Stromal cell of bone marrow (primary cell): ENCODE measurements at regions not wholly inside any gene's neighbourhood (a gene's known extent, or its start where the extent isn't known, plus 50 kb on each side); places are given as distances from the start of the nearest gene placed in this dataset.

Source experiments
- DNase-seq: peaks from one replicate; pipeline ENCODE4 v3.0.0-alpha.2; 2012; ENCODE audit warnings: low read depth

DNA sequence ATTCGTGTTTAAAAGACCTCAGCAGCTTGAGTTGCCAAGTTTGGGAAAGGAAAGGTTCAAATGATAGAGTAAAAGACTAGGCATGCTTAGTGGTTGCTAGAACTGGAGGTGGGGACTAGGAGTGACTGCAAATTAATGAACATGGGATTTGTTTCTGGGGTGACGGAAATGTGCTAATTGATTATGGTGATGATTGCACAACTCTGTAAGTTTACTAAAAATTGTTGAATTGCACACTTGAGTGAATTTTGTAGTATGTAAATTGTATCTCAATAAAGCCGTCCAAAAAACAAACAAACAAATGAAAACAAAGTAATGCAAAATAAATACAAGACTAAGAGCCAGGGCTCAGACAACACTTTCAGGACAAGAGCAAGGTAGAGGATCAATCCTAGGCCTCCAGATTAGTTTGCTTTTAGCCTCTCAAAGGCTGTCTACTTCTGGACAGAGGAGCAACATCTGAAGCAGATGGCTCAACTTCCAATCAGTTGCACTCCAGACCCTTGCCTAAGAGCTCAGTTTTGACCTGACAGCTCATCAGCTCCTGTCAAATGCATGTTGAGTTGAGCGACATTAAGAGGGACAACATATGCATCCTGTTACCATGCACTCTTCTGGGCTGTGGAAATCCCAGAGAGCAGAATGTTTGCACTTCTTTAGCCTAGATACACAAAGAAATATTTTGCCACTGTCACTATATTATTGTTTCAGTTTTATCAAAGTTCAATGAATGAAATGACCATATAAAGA lies 111.2 kb upstream of the ASIC2 start:
- no peak for DNase-seq

DNA sequence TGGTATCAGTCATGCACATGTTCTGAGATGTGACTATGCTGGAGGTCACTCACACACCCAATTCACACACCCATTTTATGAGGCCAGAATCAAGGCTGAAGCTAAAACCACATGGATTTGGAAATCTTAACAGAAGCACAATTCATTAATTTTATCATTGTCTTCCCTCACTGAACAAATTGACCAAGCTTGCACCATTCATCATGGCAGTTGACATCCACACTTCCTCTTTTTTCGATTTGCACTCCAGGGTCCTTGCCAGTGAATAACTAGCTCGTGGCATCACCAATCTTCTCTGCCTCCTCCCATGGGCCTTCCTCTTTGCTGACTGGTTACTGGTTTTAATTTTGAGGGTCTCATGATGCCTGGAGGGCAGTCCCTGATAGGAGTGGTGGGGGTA lies 123.0 kb upstream of the ASIC2 start:
- DNase-seq = no peak

DNA sequence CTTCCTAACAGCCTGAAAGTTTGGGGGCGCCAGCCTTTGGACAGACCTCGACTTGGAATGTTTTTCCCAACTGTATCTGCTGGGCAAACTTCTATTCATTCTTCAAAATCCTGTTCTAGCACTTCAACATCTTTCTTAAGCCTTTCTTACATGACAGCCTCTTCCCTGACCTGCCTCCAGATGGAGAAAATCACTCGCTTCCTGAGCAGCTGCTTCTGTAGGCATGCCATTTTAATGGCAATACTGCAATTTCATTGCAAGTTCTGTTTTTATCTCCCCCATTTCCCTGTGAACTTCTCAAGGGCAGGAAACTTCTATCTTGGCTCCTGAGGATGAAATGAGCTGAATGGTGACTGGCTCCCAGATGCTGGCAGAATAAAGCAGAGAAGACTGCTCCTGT lies 128.8 kb upstream of the ASIC2 start:
- DNase-seq = no peak

DNA sequence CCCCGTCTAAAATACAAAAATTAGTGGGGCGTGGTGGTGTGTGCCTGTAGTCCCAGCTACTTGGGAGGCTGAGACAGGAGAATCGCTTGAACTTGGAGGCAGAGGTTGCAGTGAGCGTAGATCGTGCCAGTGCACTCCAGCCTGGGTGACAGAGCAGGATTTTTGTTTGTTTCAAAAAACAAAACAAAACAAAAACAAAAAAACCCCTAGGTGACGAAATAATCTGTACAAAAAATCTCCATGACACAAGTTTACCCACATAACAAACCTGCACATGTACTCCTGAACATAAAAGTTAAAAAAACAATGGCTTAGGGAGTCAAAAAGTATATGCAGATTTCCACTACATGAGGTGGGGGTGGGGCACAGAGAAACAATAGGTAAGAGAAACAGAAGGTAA lies 140.5 kb upstream of the ASIC2 start:
- no peak for DNase-seq

DNA sequence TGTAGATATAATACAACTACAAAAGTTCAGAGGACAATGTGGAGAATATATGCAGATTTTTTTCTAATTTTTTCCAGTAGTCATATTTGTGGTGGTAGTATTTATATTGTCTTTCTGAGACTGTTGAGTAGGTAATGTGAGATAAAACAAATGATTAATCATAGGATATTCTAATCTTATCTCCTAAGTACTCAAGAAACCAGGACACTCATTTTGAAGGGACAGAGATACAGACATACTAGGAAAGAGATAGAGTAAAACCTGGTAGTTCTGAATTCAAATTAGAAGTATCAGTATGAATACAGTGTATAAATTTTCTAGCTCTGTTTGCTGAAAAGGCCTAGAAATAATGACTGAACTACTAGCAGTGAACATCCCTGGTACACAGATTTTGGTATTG lies 141.7 kb upstream of the ASIC2 start:
- no peak for DNase-seq

DNA sequence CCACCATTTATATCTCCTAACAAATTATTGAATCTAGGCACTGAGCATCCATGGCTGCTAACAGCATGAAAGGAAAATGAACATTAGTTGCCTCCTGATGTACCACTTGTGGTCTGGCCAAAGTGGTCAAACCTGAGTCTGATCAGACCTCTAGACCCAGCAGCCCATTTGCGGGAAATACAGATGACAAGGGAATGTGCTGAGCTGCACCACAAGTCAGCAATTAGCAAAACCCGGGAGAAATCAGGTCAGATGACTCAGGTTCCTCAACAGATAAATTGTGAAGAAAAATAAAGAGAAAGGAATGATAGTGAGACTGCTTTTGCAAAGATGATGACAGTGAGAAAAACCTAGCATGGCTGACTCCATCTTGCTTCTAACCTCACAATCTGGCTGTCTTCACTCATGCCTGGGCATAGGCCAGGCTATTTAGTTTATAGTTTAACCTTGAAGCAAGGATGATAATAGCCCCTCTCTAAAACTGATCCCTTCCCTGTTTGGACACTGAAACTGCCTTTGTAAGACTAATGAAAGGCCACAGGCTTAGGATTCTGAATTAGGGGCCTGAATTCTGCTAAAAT lies 142.7 kb upstream of the ASIC2 start:
- peak; percentile 9 for DNase-seq

DNA sequence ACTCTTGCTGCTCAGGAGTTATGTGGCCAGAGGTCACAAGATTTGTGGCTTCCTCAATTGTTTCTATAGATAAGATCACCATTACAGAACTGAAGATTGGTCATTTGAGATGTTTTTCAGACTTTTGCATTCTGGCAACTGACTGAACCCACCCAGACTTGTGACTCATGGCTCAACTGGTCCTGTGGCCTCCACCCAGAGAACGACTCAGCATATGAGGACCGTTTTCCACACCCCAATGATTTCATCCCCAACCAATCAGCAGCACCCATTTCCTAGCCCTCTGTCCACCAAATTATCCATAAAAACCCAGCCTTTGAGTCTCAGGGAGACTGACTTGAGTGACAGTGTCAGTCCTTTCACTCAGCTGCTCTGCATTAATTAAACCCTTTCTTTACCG lies 143.2 kb upstream of the ASIC2 start:
- peak; percentile 42 for DNase-seq

DNA sequence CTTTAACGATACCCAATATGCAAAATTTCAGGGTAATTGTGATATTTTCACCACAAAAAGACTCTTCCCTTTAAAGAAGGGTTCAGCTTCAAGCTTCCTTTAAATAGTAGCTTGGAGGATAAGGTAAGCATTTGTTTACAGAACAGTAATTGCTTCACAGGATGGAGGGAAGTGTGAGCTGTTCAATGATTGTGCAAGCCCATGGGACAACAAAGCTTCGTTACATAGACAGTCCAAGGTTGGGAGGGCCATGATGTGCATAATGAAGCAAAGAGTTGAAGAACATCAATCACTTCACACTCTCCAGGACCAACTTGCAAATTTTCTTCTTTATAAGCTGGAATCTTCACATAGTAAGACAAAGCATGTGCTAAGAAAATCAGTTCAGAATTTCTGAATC lies 145.0 kb upstream of the ASIC2 start:
- no peak for DNase-seq

DNA sequence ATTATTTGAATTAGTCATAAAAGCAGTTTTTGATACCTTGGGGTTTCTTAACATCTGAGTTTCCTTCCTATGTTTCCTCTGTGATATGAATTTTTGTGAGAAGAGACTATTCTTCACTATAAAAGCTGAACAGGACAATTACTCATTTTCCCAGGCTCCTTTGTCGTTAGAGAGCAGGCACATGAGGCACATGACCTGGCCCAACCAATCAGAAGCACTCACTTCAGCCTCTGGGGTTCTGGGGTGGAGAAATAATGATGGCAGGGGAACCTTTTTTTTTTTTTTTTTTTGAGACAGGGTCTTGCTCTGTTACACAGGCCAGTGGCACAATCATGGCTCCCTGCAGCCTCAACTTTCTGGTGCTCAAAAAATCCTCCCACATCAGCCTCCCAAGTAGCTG lies 145.5 kb upstream of the ASIC2 start:
- no peak for DNase-seq

DNA sequence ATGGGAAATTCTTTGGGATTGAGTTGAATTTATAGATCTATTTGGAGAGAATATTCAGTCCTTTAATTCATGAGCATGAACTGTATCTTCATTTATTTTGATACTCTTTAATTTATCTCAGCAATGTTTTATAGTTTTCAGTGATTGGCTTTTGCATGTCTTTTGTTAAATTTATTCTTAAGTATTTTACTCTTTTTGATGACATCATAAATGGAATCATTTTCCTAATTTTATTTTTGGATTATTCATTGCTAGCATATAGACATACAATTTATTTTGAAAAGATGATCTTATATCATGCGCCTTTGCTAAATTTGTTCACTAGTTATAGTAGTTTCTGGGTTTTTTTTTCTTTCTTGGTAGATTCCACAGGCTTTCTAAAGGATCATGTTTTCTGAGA lies 149.2 kb upstream of the ASIC2 start:
- no peak for DNase-seq

DNA sequence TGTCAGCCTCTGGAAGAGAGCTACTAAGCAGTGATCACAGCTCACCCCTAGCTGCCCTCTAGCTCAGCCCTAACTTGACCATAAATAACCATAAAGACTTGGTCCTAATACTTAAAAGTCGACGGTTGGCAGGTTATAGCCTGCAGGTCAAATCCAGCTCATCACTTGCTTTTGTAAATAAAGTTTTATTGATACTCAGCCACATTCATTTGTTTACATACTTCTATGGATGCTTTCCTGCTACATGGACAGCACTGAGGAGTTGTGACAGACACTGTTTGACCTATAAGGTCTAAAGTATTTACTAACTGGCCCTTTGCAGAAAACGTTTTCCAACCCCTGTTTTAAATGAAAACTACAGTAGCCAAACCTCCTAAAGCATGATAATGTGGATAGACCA lies 151.6 kb upstream of the ASIC2 start:
- no peak for DNase-seq

DNA sequence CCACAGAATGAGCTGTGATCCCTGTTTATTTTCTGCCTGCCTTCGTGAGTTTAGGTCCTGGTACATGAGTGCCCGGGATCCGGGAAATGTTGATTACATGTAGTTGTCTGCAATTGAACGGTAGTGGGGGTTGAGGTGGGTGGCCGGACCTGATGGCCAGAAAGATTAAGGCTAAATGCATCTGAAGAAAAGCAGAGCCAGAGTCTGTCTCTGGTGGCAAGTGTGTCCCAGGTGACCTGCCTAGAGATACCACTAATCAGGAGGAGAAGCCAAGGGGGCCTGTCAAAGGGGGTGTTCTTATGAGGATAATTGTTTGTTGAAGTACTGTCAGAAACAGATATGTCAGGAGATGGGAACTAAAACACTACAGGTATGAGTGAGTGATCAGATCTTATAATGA lies 154.0 kb upstream of the ASIC2 start:
- no peak for DNase-seq

DNA sequence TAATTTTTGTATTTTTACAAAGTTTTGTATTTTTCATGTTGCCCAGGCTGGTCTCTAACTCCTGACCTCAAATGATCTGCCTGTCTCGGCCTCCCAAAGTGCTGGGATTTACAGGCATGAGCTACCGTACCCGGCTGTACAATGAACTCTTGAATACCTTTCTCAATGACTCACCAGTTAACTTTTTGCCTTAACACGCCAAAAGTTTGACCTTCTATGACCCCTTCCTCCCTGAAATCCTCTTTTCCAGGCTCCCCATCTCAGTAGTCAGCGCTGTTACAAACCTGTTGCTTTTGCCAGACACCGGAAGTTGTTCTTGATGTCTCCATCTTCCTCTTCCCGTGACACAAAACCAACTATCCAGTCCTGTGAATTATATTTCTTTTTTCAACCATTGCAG lies 158.1 kb upstream of the ASIC2 start:
- no peak for DNase-seq

DNA sequence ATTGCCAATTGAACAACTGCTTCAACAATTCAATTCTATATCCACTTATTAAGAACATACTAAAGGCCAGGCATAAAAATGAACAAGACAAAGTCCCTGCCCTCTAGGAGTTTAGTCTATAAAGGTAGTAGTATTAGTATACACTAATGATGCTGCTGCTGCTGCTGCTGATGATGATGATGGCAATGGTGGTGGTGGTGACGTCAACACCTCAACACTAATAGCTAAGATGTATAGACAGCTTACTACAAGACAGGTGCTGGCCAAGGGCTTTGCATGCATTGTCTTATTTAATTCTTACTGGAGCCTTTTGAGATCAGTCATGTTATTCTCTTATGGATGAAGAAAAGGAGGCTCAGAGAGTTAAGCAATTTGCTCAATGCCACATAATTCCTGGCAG lies 164.4 kb upstream of the ASIC2 start:
- DNase-seq = no peak

DNA sequence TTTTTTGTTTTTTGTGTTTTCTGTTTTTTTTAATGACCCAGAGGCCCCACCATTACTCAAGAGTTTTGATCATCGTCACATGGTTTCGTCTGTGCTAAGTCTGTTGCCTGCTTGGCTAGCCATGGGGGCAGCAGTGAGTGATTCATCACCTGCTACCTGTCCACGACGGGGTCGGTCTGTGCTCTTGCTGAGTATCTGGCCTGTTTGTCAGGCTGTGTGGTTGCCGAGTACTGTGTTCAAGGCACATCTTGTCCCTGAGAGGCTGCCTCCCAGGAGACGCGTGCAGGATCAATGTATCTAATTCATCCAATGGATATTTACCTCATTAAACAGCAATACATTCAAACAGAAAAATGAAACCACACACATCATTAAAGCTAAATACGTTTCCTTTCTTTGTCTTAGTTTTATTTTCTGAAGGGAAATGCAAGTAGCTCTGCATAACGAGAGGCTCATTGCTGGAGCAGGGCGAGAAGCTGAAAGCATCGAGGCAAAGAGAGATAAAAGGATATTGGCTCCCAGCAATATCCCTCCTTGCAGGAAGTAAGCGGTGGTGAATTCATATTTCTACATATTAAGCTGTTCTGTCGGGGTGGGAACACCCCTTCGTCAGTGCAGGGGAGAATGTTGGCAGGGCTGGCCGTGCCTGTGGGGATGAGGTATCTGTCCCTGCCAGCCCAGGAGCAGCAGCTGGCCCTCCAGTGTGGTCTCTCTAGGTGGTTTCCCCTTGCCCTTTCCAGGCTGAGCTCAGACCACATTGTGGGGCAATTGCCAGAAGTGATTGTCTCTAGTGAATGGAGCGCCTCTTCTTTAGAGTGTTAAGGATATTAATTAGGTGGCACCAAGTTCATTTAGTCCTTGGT lies 166.2 kb upstream of the ASIC2 start:
- DNase-seq = no peak

DNA sequence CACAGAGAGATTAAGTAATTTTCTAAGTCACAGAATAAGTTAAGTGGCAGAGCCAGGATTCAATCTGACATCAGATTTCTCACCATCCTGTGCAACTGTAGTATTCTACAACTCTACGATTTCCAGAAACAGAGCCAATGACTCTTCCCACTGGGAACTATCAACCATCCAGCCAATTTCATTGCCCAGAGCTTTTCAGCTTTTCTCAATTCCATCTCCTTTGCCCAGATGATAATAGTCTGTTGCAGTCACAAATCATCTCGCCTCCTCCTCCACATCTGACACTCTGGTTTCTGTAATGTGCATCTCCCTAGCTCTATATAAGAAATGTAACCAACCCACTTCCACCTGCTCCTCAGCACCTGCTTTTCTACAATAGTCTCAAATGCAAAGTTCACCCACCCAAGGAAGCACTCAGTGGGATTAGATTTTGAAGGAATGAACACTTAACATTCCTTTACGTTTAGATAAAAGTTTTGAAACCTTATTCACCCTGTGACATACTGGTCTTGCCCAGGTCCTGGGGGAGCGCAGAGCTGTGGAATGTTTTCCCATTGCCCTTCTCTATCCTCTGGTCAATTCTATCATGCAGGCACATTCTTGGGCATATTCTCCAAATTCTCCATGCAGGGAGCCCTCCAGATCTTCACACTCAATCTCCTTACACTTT lies 167.8 kb upstream of the ASIC2 start:
- DNase-seq = no peak

DNA sequence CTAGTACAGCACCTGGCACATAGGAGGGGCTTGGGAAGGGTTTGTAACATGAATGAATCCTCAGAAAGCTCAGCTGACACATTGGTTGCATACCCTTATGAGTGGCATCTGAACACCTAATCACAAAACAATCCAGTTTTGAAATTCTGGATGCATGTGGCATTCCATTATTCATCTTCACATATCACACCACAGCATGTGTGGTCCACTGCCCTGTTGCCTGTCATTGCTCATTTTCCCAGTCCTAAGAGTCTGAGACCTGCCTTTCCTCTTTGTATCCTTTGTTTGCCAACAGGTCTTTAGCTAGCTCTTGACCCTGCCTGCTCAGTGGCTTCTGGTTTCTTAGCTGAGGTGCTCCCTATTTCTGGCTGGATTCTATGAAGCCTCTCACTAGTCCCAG lies 170.8 kb upstream of the ASIC2 start:
- no peak for DNase-seq

DNA sequence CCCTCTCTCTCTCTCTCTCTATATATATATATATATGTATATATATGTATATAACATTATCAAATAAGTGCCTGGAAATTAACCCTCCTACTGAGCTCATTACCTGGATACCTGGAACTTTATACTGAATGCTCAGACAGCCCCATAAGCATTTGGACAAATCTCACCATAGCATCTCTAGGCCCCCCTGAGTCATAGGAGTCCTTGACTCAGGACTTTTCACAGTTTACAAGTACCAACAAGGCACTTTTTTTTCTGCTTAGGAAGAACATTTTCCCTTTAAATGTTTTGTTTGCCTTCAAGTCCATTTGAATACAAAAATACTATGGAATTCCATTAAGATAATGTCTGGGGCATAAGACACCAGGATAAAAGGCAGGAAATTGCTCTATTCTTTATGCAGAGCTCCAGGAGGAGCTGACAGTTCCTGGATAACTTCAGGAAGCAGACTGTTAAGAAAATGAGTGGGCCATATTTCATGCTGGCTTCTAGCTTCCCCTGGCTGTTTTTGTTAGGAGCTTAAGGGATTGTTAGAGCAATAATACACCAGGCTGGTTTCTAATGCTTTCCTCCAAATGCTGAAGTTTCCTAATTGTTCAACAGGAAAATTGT lies 171.7 kb upstream of the ASIC2 start:
- DNase-seq = no peak

DNA sequence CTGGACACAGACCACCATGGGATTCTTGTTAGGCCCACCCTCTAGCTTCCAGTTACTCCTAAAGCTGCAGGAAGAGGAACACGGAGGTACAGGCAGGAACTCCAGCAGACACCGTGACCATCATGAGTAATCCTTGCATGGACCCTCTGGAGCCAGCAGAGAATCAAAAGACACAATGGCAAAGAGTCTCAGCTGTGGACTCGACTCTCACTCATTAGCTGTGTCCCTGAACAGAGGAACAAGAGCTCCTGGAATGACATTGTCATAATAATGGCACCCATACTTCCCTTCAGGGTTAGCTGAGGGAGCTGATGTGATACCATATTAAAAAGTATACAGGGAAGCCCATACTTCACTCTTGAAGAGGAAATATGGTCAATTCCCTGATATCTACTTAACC lies 176.3 kb upstream of the ASIC2 start:
- DNase-seq = no peak

DNA sequence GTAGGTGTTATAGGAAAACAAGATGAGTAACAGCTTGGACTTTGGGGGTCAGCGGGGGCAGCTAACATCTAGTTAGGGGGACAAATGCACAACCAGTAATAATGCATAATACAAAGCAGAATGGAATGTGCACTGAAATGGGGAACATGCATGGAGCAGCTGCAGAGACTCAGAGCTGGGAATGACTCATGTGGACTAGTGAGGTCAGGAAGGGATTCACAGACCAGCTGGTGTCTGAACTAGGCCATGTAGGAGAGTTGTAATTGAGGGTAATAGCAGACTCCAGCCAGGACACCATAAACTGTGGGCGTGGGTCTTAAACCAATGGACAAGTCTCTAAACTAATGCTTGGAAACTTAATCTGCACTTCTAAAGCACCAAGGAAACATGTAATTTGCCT lies 176.8 kb upstream of the ASIC2 start:
- DNase-seq = peak; percentile 40

DNA sequence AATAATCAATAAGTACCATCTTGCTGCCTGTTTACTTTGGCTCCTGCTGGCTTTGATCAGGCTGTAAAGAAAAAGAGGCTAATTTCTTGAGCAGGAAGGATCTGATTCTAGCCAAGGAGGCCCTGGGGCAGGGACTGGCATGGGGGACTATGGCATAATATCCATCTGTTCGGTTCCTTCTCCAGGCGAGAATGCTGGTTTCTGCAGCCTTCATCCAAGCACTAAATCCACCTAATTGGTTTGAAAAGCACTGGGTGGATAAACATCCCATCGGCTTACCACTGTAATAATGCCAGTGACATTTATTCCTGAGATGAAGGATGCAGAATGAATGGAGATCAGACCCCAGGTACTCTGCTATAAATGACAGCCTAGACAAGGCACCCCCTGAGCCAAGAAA lies 180.0 kb upstream of the ASIC2 start:
- no peak for DNase-seq

DNA sequence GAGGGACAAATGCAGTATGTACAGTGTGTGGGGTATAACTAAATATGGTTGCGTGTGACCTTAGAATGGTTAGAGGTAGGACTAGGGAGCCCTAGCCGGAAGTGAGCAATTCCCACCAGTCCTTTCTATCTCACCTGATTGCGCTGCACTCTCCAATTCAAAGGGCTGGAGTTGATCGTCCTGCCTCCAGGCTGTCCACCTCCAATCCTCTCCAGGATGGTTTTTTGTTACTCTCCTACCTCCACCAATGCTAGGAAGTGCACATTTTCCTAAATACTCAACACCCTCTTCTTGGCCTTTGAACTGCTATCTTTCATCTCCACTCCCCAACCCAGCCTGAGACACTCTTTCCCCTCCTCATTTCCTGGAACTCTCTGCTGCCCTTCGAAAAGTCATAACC lies 181.7 kb upstream of the ASIC2 start:
- DNase-seq = no peak
